Stomach (tissue), 4 donors: ENCODE measurements at regions not wholly inside any gene's neighbourhood (a gene's known extent, or its start where the extent isn't known, plus 50 kb on each side); places are given as distances from the start of the nearest gene placed in this dataset.

Source experiments
- CTCF ChIP-seq, 7 experiments: fragments of 450-650 bp in 4 of 7; fragments of 200-600 bp in 3 of 7; sonication (generic) in 3 of 7; IDR thresholded peaks; one replicate each; pipeline ENCODE4 v1.5.1; 2016 to 2019; ENCODE audit warnings: antibody characterized with exemption in 7 of 7, control low read depth in 2 of 7, mild to moderate bottlenecking in 1 of 7
- POLR2A ChIP-seq, 4 donors: fragments of 450-650 bp; IDR thresholded peaks; one replicate each; pipeline ENCODE4 v1.6.1; 2016; ENCODE audit warnings: antibody characterized with exemption in 4 of 4, control low read depth in 2 of 4, mild to moderate bottlenecking in 1 of 4, moderate library complexity in 1 of 4
- POLR2AphosphoS5 ChIP-seq, 3 donors: sonication (generic); formaldehyde crosslinking; IDR thresholded peaks; one replicate each; pipeline ENCODE4 v1.6.1; 2016; ENCODE audit warnings: antibody characterized with exemption in 3 of 3

GRCh38 chrY:14182776-14183175 lies 126.7 kb downstream of the VCY1B start:
- TF ChIP-seq CTCF (IDR thresholded peaks at IDR 0.05) (no peak), POLR2A (IDR thresholded peaks at IDR 0.05) (no peak), POLR2AphosphoS5 (IDR thresholded peaks at IDR 0.05) (no peak)
